DMS 273 treated with DMSO at 0.1 percent for 48 hours (cell line): ENCODE measurements at regions not wholly inside any gene's neighbourhood (a gene's known extent, or its start where the extent isn't known, plus 50 kb on each side); places are given as distances from the start of the nearest gene placed in this dataset.

Source experiments
- DNase-seq: peaks from one replicate; lab custom pipeline; 2025; lab: John Stamatoyannopoulos, UW

DNA sequence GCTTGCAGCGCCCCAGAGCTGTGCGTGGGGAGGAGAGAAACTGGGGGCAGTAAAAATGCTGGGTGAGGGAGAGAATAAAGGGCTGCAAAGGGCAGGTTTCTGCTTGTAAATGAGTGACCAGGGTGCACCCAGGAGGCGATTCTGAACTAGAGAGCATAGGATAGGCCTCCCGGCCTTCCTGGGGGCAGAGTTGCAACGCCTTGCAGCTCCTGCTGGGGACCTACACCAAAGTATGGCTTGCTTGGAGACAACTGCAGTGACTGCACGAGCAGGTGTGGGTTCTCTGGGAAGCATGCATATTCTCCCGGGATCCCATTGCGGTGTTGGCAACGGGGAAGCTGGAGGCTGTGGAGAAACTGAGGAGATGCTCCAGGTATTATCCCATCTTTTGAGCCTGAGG is 111.6 kb upstream of the SPACA1 start:
- DNase-seq, result no peak

DNA sequence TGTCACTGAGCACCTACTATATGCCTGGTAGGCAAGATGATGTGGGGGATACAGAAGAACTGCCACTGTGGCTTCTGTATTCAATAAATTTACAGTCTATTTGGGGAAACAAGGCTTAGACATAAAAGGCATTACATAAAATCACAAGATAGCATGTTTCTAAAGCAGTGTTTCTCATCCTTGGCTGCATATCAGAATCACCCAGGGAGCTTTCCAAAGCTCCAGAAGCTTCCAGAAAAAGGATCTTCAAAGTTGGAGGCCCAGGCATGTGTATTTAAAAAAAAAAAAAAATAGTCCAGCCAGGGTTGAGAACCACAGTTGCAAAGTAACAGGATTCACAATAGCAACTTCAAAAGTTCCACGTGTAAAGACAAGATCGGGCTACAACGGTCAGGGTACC is 112.4 kb upstream of the SPACA1 start:
- DNase-seq, result no peak

DNA sequence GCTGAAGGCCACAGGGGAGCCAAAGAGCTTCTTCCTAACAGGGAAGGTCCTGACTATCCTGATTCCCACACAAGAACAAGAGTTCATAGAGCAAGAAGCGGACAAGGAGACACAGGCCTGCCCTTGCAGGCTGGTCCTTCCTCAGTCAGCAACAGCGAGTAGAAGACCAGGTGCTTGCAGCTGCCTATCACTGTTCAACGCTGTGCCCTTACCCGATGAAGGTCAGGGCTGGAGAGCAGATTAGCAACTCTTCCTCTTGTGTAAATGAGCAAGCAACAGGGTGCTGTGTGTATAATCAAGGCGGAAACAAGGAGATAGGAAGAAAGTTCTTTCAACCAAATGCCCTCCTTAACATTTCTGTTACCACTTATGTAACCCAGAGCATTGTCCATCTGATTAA is 115.3 kb upstream of the SPACA1 start:
- DNase-seq, result no peak

DNA sequence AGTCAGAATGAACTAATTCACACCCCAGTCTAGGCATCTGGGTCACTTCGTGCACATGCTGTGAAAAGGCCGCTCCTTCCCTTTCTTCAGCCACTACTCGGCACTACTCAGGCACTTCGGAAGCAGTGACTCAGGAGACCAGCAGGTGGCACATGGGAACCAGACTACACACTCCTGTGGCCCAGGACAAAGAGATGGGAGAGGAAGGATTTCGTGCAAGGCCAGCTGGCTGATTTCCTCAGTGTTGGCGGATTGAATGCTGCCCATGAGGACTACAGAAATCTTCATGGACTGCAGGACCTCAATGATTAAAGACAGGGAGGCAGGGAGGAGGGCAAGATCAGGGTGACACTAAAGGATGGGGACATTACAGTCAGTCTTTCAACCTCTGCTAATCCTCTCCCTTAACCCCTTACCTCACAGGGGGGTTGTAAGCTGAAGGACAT is 117.8 kb upstream of the SPACA1 start:
- DNase-seq, result peak; percentile 71

DNA sequence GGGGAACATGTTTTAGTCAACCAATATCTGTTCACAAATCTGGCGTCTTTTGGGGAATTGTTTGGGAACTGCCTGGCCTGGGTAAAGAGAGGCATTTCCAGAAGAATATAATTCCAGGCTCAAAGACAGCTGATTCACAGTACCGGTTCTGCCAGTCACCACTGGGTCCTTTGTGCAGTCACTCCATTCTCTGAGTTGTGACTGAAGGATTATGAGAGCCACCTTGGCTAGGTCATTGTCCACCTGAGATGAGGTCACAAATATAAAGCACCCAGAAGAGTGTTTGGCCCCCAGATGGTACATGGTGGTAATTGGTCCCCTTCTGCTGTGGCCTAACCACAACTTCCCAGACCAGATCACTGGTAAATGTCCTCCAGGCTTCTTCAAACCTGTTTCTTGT is 121.0 kb upstream of the SPACA1 start:
- no peak for DNase-seq

DNA sequence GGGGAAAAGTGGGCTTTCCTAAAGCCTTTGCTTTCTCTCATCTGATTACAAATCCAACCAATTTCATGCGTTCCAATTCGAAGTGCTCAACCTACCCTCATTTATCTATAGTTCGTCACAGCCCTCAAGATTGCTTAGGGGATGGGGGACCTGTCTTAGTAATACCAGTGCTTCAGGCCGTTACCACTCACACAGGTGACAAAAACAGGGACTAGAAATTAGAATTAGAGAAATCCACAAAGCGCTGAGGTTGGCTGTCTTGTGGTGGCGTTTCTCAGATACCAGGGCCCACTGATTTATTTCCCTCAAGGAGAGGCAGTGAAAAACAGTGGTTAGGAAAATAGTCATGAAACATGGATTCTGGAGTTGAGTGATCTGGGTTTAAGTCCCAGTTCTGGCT is 121.6 kb upstream of the SPACA1 start:
- DNase-seq, result no peak

DNA sequence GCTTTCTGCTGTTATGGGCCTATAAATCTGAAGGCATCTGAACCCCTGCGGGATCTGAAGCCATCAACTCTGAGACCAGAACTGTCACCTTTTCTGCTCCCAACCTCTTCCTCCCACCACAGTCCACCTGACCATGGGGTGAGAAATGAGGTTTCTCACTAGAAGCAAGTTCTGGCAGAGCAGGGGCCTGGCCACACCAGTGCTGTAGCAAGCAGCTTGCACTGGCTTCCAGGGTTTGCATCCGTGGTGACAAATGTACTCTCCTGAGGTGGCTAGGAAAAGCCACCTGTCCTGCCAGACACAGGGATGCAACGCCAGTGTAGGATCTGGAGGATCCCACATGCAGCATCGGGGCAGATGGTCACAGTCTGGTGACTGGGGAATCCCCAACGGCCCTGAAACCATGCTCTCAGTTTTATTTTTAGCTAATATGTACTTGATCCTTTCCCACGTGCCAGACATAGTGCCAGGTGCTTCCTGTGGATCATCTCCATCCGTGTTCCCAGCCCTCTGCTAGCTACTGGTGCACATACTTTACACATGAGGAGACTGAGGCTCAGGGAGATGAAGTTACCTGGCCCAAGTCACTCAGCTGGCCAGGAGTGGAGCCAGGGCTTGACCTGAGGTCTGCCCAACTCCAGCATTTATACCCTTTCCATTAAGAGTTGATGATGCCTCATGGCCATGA is 122.1 kb upstream of the SPACA1 start:
- DNase-seq, result no peak

DNA sequence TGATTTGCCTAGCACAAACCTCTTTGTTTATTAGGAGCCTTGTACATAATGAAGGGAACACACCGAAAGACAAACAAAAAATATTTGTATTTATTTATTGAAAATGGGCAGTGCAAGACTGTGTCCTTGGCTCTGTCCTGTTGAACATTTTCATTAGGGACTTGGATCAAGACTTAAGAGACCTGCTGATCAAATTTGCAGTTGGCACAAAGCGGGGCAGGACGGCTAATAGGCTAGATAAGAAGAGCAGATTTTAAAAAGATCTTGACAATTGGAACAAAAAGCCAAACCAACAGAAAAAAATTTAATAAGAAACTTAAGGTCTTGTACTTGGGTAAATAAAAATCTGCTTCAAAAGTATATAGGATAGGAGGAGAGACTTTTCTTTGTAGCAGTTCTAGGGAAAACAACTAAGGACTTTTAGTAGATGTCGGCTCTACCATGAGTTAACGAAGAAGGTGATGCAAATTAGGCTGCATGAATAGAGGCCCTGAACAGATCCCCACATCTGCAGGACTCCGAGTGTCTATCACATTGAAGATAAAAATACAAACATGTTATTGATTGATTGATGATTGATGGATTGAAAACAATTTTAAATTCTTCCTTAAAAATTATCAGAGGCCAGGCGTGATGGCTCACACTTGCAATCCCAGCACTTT is 124.1 kb upstream of the SPACA1 start:
- no peak for DNase-seq

DNA sequence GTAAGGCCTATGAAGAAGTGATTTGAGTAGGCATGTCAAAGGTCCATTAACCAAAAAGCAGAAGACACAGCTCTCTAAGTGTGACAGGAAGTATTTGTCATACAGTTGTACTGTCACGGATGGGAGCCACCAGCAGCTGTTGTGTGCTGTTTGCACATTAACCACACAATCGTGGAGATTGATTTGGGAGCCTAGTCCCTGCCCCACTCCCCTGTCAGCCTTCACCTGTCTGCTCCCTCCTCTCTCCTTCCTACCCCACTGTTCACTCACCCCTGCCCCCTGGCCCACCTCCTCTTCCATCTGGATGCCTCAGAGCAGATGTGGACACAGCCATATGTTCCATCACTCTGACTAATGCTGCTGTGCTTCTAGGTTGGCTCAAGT is 124.7 kb upstream of the SPACA1 start:
- no peak for DNase-seq

DNA sequence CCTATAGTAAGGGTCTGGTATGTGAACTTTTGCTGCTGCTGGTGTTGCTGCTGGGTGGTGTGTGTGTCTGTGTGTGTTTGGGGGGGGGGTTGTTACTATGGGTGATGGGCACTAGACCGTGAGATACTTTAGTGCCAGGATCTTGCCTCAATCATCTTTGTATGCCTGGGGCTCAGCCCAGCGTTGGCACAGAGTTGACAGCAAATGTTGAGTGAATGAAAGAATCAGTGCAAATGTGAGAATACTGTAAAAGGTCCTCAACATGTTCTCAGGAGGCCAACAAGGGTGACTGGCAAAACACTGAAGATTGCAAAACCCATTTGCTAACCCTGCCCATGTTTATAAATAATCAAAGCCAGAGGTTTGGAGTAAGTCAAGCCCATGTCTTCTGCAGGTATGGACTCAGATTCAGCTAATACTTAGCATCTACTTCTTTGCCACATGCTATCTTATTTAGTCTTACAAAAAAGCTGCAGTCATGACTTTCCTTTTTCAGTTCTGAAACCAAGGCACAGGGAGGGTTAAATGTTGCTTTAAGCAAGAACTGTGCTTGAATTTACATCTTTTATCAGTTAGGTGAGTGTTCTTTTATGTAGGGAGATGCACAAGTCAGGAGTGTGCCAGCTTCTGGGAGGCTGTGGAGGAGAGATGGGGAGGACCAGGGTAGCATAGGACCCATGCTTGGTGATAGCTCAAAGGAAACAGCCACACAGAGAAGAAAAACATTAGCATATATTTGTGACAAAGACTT is 125.3 kb upstream of the SPACA1 start:
- DNase-seq, result no peak

DNA sequence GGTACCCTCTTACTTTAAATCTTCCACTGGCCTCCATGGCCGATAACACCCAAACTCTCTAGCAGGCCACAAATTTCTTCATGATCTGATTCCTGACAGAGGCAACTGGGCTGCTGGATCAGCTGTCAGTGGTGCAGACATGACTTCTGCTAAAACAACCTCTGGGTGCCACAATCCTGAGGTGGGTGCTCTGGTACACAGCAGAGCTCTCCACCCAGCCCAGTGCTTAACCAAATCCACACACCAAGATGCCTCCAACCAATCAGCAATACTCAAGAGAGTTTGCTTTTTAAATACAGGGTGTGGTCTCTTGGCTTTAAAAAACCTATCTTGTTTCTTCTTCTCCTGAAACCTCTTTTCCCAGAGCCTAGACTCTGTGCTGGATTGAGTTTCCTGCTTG is 126.6 kb upstream of the SPACA1 start:
- DNase-seq, result no peak

DNA sequence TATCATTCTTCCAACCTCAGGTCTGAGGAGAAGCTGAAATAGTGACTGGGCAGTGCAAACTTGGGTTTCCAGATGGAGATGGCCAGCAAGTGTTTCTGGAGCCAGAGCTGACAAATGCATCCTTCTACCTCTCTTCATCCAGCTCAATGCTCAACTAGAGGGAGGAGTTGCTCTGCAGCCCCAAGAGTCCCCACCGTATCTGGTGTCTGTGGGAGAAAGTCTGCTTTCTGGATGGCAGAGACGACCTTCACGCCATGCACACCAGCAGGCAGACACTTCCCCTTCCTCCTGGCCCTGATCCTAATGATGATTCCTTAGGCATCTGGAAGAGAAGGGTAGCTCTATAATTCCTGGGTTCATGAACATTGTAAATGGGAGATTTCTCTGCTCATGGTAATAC is 127.4 kb upstream of the SPACA1 start:
- no peak for DNase-seq

DNA sequence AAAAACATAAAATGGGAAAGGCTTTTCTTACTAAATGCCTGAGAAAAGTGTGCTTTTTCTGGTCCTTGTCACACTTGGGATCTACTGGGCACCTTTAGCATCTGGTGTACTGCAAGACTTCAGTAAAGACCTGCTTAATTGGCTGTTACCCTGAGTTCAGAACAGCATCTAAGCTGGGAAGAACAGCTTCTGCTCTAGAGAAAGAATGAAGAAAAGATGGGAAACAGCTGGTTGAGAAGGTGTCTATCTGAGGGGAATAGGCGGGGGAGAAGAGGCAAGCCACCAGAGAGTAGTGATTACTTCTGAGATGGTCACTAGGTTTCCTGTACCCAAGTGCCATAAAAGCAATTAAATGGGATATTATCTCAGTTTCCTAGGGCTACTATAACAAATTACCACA is 128.2 kb upstream of the SPACA1 start:
- DNase-seq, result no peak

DNA sequence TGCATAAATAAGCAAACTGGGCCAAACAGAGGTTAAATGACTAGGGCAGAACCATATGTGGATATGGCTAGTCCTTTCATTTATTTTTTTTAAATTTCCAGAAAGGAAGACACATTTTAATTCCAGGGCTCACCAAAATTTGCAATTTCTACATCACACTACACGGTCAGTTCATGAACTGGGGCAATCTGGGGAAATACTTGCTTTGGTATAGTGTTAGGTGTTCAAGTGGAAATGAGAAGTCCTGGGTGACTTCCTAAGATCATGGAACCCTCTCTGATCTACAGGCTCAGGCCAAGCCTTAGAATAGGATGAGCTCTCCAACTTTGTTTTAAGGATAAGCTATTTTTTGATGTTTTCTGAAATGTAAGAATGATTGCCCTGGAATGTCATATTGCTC is 128.6 kb upstream of the SPACA1 start:
- no peak for DNase-seq

DNA sequence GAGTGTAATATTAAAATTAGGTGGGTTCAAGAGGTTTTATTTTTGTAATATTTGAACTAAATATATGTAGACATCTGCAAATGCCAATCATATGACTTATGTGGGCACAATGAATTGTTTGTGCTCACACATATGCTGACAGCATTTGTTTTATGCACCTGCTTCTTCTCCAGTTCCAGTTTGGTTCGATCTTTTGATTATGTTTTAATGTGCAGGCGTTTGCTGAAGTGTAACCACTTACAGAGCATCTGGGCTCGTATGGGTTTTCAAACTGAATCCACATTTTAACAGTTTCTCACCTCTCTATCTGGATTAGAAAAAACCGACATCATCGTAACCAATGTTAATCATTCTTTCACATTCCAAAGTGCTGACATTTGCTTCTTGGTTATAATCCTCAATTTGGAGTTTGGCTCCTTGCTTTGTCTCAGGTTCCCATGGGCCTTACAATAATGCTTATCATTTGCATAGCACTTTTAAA is 129.1 kb upstream of the SPACA1 start:
- DNase-seq, result no peak

DNA sequence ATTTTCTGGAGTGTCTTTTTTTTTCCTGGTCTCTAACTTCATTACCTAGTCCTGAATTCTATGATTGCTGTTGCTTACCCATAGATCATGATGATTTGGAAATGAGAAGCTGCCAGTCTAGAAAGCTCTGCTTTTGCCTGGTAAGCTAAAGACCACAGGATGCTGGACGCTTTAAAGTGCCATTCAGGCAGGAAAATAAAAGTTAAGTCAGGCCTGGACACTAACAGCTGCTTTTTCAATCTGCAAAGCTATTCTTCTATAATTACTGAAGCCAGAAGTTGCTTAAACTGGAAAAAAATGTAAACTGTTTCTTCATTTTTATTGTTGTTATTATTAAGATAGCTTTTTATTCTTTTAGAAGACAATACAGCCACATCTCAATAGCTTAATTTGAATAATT is 129.8 kb upstream of the SPACA1 start:
- no peak for DNase-seq

DNA sequence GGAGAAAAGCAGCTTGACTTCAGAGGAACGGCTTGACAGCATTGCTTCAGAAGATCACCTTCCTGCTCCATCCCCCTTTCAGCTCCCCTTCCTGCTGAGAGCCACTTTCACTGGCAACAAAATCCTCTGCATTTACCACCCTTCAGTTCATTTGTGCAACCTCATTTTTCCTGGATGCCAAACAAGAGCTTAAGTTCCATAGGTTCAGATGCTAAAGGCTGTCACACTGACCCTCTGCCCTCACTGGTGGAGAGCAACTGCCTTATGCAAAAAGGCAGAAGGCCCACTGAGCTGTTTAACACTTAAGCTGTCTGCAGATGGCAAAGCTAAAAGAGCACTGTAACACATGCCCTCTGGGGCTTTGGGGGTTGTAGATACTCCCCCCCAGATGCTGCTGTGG is 131.2 kb upstream of the SPACA1 start:
- no peak for DNase-seq

DNA sequence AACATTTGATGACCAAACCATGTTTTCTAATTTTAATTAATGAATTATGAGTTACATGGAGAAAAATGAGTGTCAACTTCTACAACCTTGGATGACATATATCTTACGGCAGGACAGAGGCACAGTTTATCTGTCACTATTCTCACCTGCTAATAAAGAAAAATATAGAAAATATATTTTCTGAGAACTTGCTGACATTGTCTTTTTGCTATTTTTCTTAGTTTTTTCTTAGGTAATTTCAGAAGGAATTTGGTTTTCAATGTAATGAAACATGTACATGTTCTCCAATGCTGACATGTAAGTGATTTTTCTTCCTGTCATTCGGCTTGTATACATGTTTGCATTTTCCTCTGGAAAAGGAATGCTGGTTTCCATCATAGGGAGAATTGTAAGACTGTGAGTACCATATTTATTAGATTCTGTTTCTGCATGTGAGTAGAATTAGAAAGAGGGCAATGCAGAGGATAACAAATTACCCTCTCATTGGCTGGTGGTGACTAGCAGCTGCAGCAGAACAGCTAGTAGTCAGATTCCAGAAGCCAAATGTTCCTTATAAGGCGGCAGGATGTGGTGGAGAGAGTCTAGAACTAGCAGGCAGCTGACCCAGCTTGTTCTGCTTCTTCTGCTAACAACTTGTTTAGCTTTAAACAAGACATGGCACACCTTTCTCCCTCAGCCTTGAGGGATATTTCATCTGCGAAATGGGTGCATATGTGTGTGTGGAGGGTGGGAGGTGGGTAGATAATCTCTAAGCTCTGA is 132.8 kb upstream of the SPACA1 start:
- no peak for DNase-seq

DNA sequence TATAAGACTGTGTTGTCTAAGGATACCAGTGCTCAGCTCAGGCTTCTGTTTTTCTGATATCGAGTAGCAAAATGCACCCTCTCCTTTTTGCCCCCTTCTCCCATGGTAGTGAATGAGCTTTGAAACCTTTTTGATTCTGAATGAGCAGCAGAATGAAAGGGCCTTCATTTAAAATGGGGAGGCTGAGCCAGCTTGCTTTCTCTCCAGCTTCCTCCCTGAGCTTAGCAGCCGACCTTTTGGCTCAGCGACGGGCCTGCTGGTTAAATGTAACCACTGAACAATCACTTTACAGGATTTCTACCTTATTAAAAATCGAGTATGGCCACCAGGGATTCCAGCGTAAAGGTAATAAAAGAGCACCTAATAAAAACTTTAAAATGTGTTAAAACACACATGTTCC is 133.7 kb upstream of the SPACA1 start:
- no peak for DNase-seq

DNA sequence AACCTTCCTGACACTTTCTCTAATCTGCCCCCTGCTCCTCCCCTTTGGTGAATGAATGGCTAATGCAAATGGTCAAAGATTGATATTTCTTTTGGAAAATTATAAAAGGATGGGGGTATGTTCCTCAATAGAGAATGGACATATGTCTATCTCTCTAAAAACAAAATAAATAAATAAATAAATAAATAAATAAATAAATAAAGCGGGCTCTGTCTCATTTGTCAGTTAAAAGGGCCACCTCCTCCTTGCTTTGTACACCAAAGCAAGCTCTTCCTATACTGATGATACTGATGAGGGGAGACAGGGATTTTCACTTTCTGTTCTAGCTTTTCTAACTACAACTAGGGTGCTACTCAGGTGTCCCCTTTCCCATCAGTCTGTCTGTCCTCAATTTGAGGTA is 135.5 kb upstream of the SPACA1 start:
- no peak for DNase-seq

DNA sequence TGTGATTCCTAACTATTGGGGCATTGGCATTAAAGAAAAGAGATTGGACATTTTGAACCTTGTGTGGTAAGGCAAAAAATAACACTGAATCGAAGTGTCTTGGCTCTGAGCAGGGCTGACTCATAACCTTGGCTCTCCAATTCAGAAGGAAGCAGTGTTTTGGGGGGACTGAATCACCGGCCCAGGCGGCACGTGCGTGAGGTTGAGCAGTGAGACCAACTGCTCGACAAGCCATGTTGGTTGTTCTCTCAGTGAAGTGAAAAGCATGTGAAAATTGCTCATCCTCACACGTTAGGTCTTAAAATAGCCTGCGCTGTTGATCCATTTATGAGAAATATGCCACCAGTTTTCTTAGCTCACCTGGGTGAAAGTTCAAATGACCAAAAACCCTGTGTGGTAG is 137.8 kb upstream of the SPACA1 start:
- DNase-seq, result no peak

DNA sequence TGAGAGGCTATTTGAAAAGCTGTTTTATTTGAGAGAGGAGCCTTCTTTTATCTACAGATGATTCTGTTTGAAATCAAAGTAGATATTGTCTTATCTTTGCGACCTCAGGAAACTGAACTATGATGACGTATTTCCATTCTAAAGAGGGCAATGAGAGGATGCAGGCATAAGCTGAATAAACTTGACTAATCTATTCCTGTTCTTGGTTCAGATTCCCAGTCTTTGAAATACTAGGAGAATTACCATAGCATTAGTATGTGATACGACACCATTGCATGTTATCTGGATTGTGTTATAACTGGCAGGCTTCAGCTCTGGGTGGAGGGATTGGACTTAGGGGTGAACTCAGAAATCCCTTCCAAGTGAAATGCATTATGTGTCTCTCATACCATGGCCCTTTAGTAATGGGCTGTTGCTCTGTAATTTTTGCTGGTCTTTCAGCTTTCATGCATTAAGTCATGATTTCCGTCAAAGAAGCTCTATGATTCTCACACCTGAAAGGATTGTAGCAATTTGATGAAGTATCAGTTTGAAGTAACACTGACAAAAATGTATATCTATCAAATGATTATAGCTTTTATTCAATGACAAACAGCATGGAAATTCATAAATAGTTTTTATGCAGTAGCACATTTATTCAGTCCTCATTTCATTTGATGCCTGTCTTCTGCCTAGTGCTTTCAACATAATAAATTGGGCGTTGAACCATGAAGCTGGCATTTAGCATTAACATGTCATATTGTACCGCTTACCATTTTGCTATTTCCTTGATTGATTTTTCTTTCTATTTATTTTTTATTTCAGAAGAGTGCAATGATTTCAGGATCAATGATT is 138.4 kb upstream of the SPACA1 start:
- no peak for DNase-seq
